ENCODE measurements at regions not wholly inside any gene's neighbourhood (a gene's known extent, or its start where the extent isn't known, plus 50 kb on each side); places are given as distances from the start of the nearest gene placed in this dataset.

GRCh38 chr5:8749556-8749955, 796.3 kb downstream of the SEMA5A start:
- Histone ChIP-seq H3K4me3 (no peak overlapping the region), H3K27ac (no peak overlapping the region)
- TF ChIP-seq, protein P1, sequence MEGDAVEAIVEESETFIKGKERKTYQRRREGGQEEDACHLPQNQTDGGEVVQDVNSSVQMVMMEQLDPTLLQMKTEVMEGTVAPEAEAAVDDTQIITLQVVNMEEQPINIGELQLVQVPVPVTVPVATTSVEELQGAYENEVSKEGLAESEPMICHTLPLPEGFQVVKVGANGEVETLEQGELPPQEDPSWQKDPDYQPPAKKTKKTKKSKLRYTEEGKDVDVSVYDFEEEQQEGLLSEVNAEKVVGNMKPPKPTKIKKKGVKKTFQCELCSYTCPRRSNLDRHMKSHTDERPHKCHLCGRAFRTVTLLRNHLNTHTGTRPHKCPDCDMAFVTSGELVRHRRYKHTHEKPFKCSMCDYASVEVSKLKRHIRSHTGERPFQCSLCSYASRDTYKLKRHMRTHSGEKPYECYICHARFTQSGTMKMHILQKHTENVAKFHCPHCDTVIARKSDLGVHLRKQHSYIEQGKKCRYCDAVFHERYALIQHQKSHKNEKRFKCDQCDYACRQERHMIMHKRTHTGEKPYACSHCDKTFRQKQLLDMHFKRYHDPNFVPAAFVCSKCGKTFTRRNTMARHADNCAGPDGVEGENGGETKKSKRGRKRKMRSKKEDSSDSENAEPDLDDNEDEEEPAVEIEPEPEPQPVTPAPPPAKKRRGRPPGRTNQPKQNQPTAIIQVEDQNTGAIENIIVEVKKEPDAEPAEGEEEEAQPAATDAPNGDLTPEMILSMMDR (IDR thresholded peaks at IDR 0.05), result no peak
- no peak for DNase-seq (ENCODE audit: low spot score)

GRCh38 chr5:8750100-8750499, 795.8 kb downstream of the SEMA5A start:
- H3K4me3 ChIP-seq, result no peak overlapping the region
- TF ChIP-seq, protein P1 (IDR thresholded peaks at IDR 0.05), result no peak

GRCh38 chr5:8751971-8752370, 793.9 kb downstream of the SEMA5A start:
- DNase-seq (ENCODE audit: low spot score), result no peak
- Histone ChIP-seq H3K27ac (no peak overlapping the region), H3K4me3 (no peak overlapping the region)
- TF ChIP-seq, protein P1 (IDR thresholded peaks at IDR 0.05), result no peak

More at GRCh38 chr5:8750100-8750499, 795.8 kb downstream of the SEMA5A start:
- DNase-seq (ENCODE audit: low spot score), result no peak
- no peak overlapping the region for H3K27ac ChIP-seq

DNA sequence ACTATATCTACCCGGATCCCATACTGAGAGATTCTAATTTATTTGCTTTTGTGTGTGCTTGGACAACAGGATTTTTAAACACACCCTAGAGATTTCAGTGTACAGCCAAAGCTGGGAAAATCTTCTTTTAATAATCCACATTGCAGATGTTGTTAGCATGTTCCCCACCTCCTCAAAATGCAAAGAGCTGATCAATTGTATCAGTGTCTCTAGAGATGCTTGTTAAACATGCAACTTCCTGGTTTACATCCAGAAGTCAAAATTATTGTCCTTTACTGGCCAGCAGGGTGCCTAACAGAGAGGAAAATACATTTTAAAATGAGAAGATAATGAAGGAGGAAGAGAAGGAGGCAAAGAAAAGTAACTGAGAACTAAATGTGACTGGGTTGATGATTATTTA, 793.3 kb downstream of the SEMA5A start:
- no peak for DNase-seq (ENCODE audit: low spot score)

GRCh38 chr5:8756498-8757084, 789.3 kb downstream of the SEMA5A start:
- no peak overlapping the region for H3K27ac ChIP-seq
- H3K4me3 ChIP-seq, result no peak overlapping the region
- no peak for DNase-seq (ENCODE audit: low spot score)
- TF ChIP-seq, protein P1 (IDR thresholded peaks at IDR 0.05), result no peak

More for the DNA sequence above, 793.3 kb downstream of the SEMA5A start:
- TF ChIP-seq, protein P1 (IDR thresholded peaks at IDR 0.05), result no peak
- no peak overlapping the region for H3K27ac ChIP-seq
- H3K4me3 ChIP-seq, result no peak overlapping the region

GRCh38 chr5:8765886-8766285, 780.0 kb downstream of the SEMA5A start:
- H3K4me3 ChIP-seq, result no peak overlapping the region
- TF ChIP-seq, protein P1 (IDR thresholded peaks at IDR 0.05), result no peak

GRCh38 chr5:8766448-8766847, 779.4 kb downstream of the SEMA5A start:
- TF ChIP-seq, protein P1 (IDR thresholded peaks at IDR 0.05), result no peak
- Histone ChIP-seq H3K4me3 (no peak overlapping the region), H3K27ac (no peak overlapping the region)
- no peak for DNase-seq (ENCODE audit: low spot score)

More at GRCh38 chr5:8765886-8766285, 780.0 kb downstream of the SEMA5A start:
- no peak for DNase-seq (ENCODE audit: low spot score)
- H3K27ac ChIP-seq, result no peak overlapping the region
